ENCODE measurements at regions not wholly inside any gene's neighbourhood (a gene's known extent, or its start where the extent isn't known, plus 50 kb on each side); places are given as distances from the start of the nearest gene placed in this dataset.

DNA sequence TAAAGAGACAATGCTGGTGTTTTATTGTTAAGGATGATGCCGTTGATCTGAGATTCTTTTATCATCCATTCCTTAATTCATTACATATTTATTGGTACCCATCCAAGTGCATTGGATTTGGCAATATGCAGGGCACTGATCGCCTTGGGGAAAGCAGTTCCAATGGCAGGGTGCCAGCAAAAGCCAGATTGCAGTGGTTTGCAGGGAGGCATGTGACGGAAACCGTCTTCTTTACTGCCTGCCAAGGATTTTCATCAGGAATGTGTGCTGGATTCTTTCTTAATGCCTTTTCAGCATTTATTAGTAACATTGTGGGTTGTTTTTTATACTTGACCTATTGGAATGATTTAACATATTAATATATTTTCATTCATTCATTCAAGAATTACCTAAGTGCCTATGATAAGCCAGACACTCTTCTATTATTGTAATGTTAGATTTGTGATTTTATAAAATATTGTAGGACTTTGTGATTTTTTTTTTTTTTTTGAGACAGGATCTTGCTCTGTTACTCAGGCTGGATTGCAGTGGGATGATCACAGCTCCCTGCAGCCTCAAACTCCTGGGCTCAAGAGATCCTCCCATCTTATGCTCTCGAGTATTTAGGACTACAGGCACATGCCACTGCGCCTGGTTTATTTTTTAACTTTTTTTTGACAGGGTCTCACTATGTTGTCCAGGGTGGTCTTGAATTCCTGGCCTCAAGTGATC lies 93.4 kb upstream of the TNRC6A start:
- TF ChIP-seq POLR2A (IDR thresholded peaks at IDR 0.05), result no peak
- TF ChIP-seq POLR2AphosphoS5 (IDR thresholded peaks at IDR 0.05), result peak in 1 of 2 donors; percentile 27

Data from upper lobe of left lung (tissue), 4 donors.